ENCODE measurements at regions not wholly inside any gene's neighbourhood (a gene's known extent, or its start where the extent isn't known, plus 50 kb on each side); places are given as distances from the start of the nearest gene placed in this dataset.
"Not testable (repeated sequence)": the region's sequence is repeated elsewhere in the genome, so short reads cannot be mapped to it uniquely, and the experiment has no call there.

- DNase-seq (ENCODE audit: extremely low read depth, low read depth), result no peak
- TF ChIP-seq, protein P1, sequence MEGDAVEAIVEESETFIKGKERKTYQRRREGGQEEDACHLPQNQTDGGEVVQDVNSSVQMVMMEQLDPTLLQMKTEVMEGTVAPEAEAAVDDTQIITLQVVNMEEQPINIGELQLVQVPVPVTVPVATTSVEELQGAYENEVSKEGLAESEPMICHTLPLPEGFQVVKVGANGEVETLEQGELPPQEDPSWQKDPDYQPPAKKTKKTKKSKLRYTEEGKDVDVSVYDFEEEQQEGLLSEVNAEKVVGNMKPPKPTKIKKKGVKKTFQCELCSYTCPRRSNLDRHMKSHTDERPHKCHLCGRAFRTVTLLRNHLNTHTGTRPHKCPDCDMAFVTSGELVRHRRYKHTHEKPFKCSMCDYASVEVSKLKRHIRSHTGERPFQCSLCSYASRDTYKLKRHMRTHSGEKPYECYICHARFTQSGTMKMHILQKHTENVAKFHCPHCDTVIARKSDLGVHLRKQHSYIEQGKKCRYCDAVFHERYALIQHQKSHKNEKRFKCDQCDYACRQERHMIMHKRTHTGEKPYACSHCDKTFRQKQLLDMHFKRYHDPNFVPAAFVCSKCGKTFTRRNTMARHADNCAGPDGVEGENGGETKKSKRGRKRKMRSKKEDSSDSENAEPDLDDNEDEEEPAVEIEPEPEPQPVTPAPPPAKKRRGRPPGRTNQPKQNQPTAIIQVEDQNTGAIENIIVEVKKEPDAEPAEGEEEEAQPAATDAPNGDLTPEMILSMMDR (IDR thresholded peaks at IDR 0.05; ENCODE audit: low read depth, low read length, missing control alignments), result no peak
- H3K4me3 ChIP-seq (replicated peaks; ENCODE audit: low read depth, low read length), result no peak overlapping the region
Observed at GRCh38 chr4:31015123-31015522, 295.0 kb downstream of the PCDH7 start.

- DNase-seq (ENCODE audit: extremely low read depth, low read depth), result no peak
Observed at GRCh38 chr4:31016322-31017061, 296.3 kb downstream of the PCDH7 start.

DNA sequence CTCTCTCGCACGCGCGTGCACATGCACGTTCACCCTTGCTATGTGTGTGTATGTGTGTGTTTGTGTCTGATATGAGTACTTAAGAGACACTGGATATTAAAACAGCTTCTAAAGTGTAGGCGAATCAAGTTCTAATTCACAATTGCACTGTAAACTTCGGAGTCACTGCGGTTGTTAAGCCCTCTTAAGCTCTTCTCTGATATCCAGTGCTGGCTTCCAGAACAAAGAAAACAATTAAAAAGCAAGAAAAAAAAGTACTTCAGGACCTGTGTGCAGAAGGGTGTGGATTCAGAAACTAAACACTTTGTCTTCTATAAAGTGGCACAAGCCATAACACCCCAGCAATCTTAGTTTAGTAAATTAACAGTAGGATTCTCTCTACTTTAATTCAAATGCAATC is 300.2 kb downstream of the PCDH7 start:
- DNase-seq (ENCODE audit: extremely low read depth, low read depth), result no peak
- TF ChIP-seq, protein P1 (IDR thresholded peaks at IDR 0.05; ENCODE audit: low read depth, low read length, missing control alignments), result no peak
- H3K4me3 ChIP-seq (replicated peaks; ENCODE audit: low read depth, low read length), result no peak overlapping the region

More at GRCh38 chr4:31016322-31017061, 296.3 kb downstream of the PCDH7 start:
- TF ChIP-seq, protein P1 (IDR thresholded peaks at IDR 0.05; ENCODE audit: low read depth, low read length, missing control alignments), result no peak
- H3K4me3 ChIP-seq (replicated peaks; ENCODE audit: low read depth, low read length), result no peak overlapping the region

GRCh38 chr4:31021008-31021407 is 300.8 kb downstream of the PCDH7 start:
- H3K4me3 ChIP-seq (replicated peaks; ENCODE audit: low read depth, low read length), result no peak overlapping the region
- no peak for DNase-seq (ENCODE audit: extremely low read depth, low read depth)
- TF ChIP-seq, protein P1 (IDR thresholded peaks at IDR 0.05; ENCODE audit: low read depth, low read length, missing control alignments), result no peak

GRCh38 chr4:31022702-31023101 is 302.5 kb downstream of the PCDH7 start:
- H3K4me3 ChIP-seq (replicated peaks; ENCODE audit: low read depth, low read length), result no peak overlapping the region
- TF ChIP-seq, protein P1 (IDR thresholded peaks at IDR 0.05; ENCODE audit: low read depth, low read length, missing control alignments), result no peak
- DNase-seq (ENCODE audit: extremely low read depth, low read depth), result no peak

DNA sequence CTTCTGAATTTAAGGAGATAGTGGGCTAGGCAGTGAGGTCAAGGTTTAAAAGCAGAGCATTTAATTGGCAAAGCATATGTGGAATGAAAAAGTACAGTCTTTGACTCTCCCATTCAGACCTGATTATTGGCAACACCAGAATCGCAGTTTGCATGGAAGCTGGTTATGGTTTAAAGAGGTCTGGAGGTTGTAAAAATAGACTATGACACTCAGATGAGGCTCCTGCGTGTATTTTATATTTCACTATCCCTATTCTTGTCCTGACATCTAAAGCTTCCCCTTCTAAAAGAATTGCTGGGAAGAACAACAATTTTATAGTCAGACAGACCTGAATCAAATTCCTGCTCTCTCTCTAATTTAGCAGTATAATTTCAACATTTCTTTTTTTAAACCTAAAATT is 302.9 kb downstream of the PCDH7 start:
- TF ChIP-seq, protein P1 (IDR thresholded peaks at IDR 0.05; ENCODE audit: low read depth, low read length, missing control alignments), result no peak
- no peak overlapping the region for H3K4me3 ChIP-seq (replicated peaks; ENCODE audit: low read depth, low read length)
- DNase-seq (ENCODE audit: extremely low read depth, low read depth), result no peak

DNA sequence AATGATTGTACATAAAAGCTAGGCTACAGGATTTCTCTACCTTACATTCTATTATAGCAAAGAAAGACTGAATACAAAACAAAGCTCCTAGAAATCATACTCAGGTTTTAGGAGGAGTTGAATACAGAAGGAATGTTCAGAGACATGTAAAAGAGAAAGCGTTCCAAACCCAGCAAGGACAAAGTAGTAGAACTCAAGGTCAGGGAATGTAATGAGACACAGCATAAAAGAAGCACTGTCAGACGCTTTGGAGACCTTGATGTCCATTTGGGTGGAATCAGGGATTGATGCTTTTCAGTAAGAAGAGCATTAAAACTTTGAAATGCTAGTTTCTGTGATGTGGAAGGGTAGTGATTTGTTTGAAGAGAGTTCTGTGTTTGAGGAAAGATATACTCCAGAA is 303.6 kb downstream of the PCDH7 start:
- TF ChIP-seq, protein P1 (IDR thresholded peaks at IDR 0.05; ENCODE audit: low read depth, low read length, missing control alignments), result no peak
- H3K4me3 ChIP-seq (replicated peaks; ENCODE audit: low read depth, low read length), result no peak overlapping the region
- DNase-seq (ENCODE audit: extremely low read depth, low read depth), result no peak

DNA sequence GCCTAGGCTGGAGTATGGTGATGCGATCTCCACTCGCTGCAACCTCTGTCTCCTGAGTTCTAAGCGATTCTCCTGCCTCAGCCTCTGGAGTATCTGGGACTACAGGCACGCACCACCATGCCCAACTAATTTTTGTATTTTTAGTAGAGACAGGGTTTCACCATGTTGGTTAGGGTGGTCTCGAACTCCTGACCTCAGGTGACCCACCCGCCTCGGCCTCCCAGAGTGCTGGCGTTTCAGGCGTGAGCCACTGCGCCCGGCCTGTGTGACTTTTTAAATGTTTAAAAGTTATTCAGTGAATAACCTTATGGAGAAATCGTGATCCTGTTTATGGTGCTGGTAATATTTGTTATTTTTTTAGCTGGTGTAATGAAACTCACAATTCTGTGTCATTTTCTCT is 304.6 kb downstream of the PCDH7 start:
- H3K4me3 ChIP-seq (replicated peaks; ENCODE audit: low read depth, low read length); DNase-seq (ENCODE audit: extremely low read depth, low read depth): not testable (repeated sequence)

Measured in HFF-Myc (cell line).